ENCODE measurements at regions not wholly inside any gene's neighbourhood (a gene's known extent, or its start where the extent isn't known, plus 50 kb on each side); places are given as distances from the start of the nearest gene placed in this dataset.

- TF ChIP-seq POLR2A (IDR thresholded peaks at IDR 0.05) (no peak), CTCF (IDR thresholded peaks at IDR 0.05 in 4 of 5, conservative IDR thresholded peaks at IDR 0.05 in 1 of 5) (no peak)
Measured at GRCh38 chr10:81548160-81548559, 326.8 kb upstream of the NRG3 start.
